ENCODE measurements at regions not wholly inside any gene's neighbourhood (a gene's known extent, or its start where the extent isn't known, plus 50 kb on each side); places are given as distances from the start of the nearest gene placed in this dataset.

GRCh38 chr16:86680162-86680561, 101.8 kb downstream of the FOXL1 start (continued):
- no peak for TF ChIP-seq ATF3 (IDR thresholded peaks at IDR 0.05)

- H3K27me3 ChIP-seq (ENCODE audit: control insufficient read depth in 4 of 4, insufficient read depth in 4 of 4, low read length in 3 of 4): peaks cover 0 to 8% (median 0%) of the 10 kb centered on the region in 4 donors
- no peak for TF ChIP-seq HNF4G (IDR thresholded peaks at IDR 0.05)
- TF ChIP-seq ATF3 (IDR thresholded peaks at IDR 0.05): no peak
- no peak for TF ChIP-seq ZBTB33 (IDR thresholded peaks at IDR 0.05)
- TF ChIP-seq MAX (IDR thresholded peaks at IDR 0.05): no peak
- no peak for TF ChIP-seq NR2F2 (IDR thresholded peaks at IDR 0.05)
- no peak for TF ChIP-seq RXRA (IDR thresholded peaks at IDR 0.05)
- TF ChIP-seq CTCF (IDR thresholded peaks at IDR 0.05; ENCODE audit: low read depth, low read length, missing input control): no peak
- no peak for TF ChIP-seq GABPA (IDR thresholded peaks at IDR 0.05 in 1 of 2, conservative IDR thresholded peaks at IDR 0.05 in 1 of 2)
- TF ChIP-seq YY1 (IDR thresholded peaks at IDR 0.05): no peak
- no peak for TF ChIP-seq REST (IDR thresholded peaks at IDR 0.05)
- TF ChIP-seq FOXA1 (IDR thresholded peaks at IDR 0.05): no peak
- TF ChIP-seq RAD21 (IDR thresholded peaks at IDR 0.05): no peak
- TF ChIP-seq HNF4A (conservative IDR thresholded peaks at IDR 0.05): no peak
- no peak for TF ChIP-seq TAF1 (conservative IDR thresholded peaks at IDR 0.05)
- no peak for TF ChIP-seq JUND (IDR thresholded peaks at IDR 0.05)
- no peak for TF ChIP-seq FOXA2 (IDR thresholded peaks at IDR 0.05)
- TF ChIP-seq SP1 (IDR thresholded peaks at IDR 0.05): no peak
- no peak for TF ChIP-seq EGR1 (IDR thresholded peaks at IDR 0.05; ENCODE audit: low read depth in 2 of 2)
- no peak overlapping the region for H3K4me3 ChIP-seq (ENCODE audit: low read depth in 1 of 3, low read length in 3 of 3)
- no peak for DNase-seq (ENCODE audit: low spot score)
- H3K9me3 ChIP-seq (ENCODE audit: control insufficient read depth in 4 of 4, low read length in 3 of 4): peaks cover 0 to 4% (median 3%) of the 10 kb centered on the region in 4 donors
- H3K4me1 ChIP-seq (ENCODE audit: control insufficient read depth in 4 of 4, insufficient read depth in 4 of 4, low read length in 3 of 4): no peaks in the 10 kb centered on the region
- H3K9ac ChIP-seq (ENCODE audit: low read depth in 1 of 2, low read length in 2 of 2): no peak overlapping the region
- H3K36me3 ChIP-seq (ENCODE audit: control insufficient read depth in 4 of 4, insufficient read depth in 3 of 4, low read depth in 1 of 4, low read length in 3 of 4): no peaks in the 10 kb centered on the region
- H3K27ac ChIP-seq (ENCODE audit: low read depth in 1 of 2, low read length in 2 of 2): no peak overlapping the region
- WGBS: 55% methylated on average over 8 of the region's 8 CpGs
These were observed 102.3 kb downstream of the FOXL1 start for GRCh38 chr16:86680661-86681030.

Data from liver (tissue), 8 donors.